ENCODE measurements at regions not wholly inside any gene's neighbourhood (a gene's known extent, or its start where the extent isn't known, plus 50 kb on each side); places are given as distances from the start of the nearest gene placed in this dataset.

GRCh38 chr4:176593943-176594342 is 198.8 kb downstream of the VEGFC start:
- TF ChIP-seq CTCF (IDR thresholded peaks at IDR 0.05; ENCODE audit: borderline replicate concordance, control extremely low read depth, extremely low read depth, insufficient read depth, missing control alignments), result no peak
- DNase-seq (ENCODE audit: low spot score), result no peak
- in situ Hi-C loops (cut with MboI; ENCODE audit: low sequenced_read_pairs, unreplicated experiment), result no loop called here

DNA sequence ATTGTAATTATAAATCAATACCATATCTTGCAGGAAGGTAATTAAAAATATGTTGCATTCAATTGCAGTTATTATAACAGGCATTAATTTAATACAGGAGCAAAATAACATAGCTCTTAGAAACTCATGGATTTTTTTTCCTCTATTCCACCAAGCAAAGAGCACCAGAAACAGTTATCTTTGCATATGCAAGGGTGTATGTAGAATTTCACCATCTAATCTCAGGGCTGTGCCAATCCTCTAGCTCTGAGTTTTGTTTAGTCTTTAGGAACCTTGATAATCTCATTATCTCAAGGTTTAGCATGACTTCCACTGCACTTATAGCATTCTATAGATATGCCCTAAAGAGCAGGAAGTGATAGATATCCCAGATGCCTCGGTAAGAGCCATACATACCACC is 197.5 kb downstream of the VEGFC start:
- no peak for DNase-seq (ENCODE audit: low spot score)
- TF ChIP-seq CTCF (IDR thresholded peaks at IDR 0.05; ENCODE audit: borderline replicate concordance, control extremely low read depth, extremely low read depth, insufficient read depth, missing control alignments), result no peak
- in situ Hi-C loops (cut with MboI; ENCODE audit: low sequenced_read_pairs, unreplicated experiment), result no loop called here

- in situ Hi-C loops (cut with MboI; ENCODE audit: low sequenced_read_pairs, unreplicated experiment), result no loop called here
- no peak for TF ChIP-seq CTCF (IDR thresholded peaks at IDR 0.05; ENCODE audit: borderline replicate concordance, control extremely low read depth, extremely low read depth, insufficient read depth, missing control alignments)
- DNase-seq (ENCODE audit: low spot score), result no peak
Measured at GRCh38 chr4:176601124-176601523, 191.6 kb downstream of the VEGFC start.

- in situ Hi-C loops (cut with MboI; ENCODE audit: low sequenced_read_pairs, unreplicated experiment), result no loop called here
- TF ChIP-seq CTCF (IDR thresholded peaks at IDR 0.05; ENCODE audit: borderline replicate concordance, control extremely low read depth, extremely low read depth, insufficient read depth, missing control alignments), result no peak
- no peak for DNase-seq (ENCODE audit: low spot score)
Measured at GRCh38 chr4:176607807-176608206, 184.9 kb downstream of the VEGFC start.

- TF ChIP-seq CTCF (IDR thresholded peaks at IDR 0.05; ENCODE audit: borderline replicate concordance, control extremely low read depth, extremely low read depth, insufficient read depth, missing control alignments), result no peak
- in situ Hi-C loops (cut with MboI; ENCODE audit: low sequenced_read_pairs, unreplicated experiment), result no loop called here
- no peak for DNase-seq (ENCODE audit: low spot score)
Measured at GRCh38 chr4:176608346-176608745, 184.4 kb downstream of the VEGFC start.

GRCh38 chr4:176610594-176610993 is 182.1 kb downstream of the VEGFC start:
- no peak for DNase-seq (ENCODE audit: low spot score)
- in situ Hi-C loops (cut with MboI; ENCODE audit: low sequenced_read_pairs, unreplicated experiment), result no loop called here
- no peak for TF ChIP-seq CTCF (IDR thresholded peaks at IDR 0.05; ENCODE audit: borderline replicate concordance, control extremely low read depth, extremely low read depth, insufficient read depth, missing control alignments)

GRCh38 chr4:176611381-176611780 is 181.3 kb downstream of the VEGFC start:
- in situ Hi-C loops (cut with MboI; ENCODE audit: low sequenced_read_pairs, unreplicated experiment), result no loop called here
- DNase-seq (ENCODE audit: low spot score), result no peak
- TF ChIP-seq CTCF (IDR thresholded peaks at IDR 0.05; ENCODE audit: borderline replicate concordance, control extremely low read depth, extremely low read depth, insufficient read depth, missing control alignments), result no peak
